ENCODE measurements at regions not wholly inside any gene's neighbourhood (a gene's known extent, or its start where the extent isn't known, plus 50 kb on each side); places are given as distances from the start of the nearest gene placed in this dataset.

GRCh38 chr4:27276307-27277073 lies 415.8 kb downstream of the STIM2 start:
- DNase-seq, result no peak

GRCh38 chr4:27278615-27279375 lies 418.2 kb downstream of the STIM2 start:
- no peak for DNase-seq

GRCh38 chr4:27288496-27288895 lies 427.9 kb downstream of the STIM2 start:
- no peak for DNase-seq

- no peak for DNase-seq
These were observed 429.1 kb downstream of the STIM2 start for GRCh38 chr4:27289704-27290103.

- no peak for DNase-seq
These were observed 433.2 kb downstream of the STIM2 start for GRCh38 chr4:27293831-27294230.

- DNase-seq, result no peak
These were observed 444.1 kb downstream of the STIM2 start for GRCh38 chr4:27304751-27305150.

GRCh38 chr4:27305246-27305645 lies 444.6 kb downstream of the STIM2 start:
- DNase-seq, result no peak

GRCh38 chr4:27308379-27308778 lies 447.7 kb downstream of the STIM2 start:
- DNase-seq, result no peak

GRCh38 chr4:27315625-27316024 lies 455.0 kb downstream of the STIM2 start:
- no peak for DNase-seq

GRCh38 chr4:27316176-27316575 lies 455.5 kb downstream of the STIM2 start:
- no peak for DNase-seq

- DNase-seq, result no peak
These were observed 458.1 kb downstream of the STIM2 start for GRCh38 chr4:27318740-27319139.

- no peak for DNase-seq
These were observed 466.4 kb downstream of the STIM2 start for GRCh38 chr4:27326991-27327390.

- no peak for DNase-seq
These were observed 467.0 kb downstream of the STIM2 start for GRCh38 chr4:27327421-27328181.

- no peak for DNase-seq
These were observed 477.9 kb downstream of the STIM2 start for GRCh38 chr4:27338530-27338929.

- DNase-seq, result no peak
These were observed 482.8 kb downstream of the STIM2 start for GRCh38 chr4:27343411-27343810.

GRCh38 chr4:27350161-27350560 lies 489.5 kb downstream of the STIM2 start:
- no peak for DNase-seq

- no peak for DNase-seq
These were observed 496.6 kb downstream of the STIM2 start for GRCh38 chr4:27357283-27357682.

GRCh38 chr4:27358269-27358668 lies 497.6 kb downstream of the STIM2 start:
- DNase-seq, result no peak

- DNase-seq, result no peak
These were observed 499.5 kb downstream of the STIM2 start for GRCh38 chr4:27360131-27360530.

GRCh38 chr4:27360790-27361267 lies 500.2 kb downstream of the STIM2 start:
- DNase-seq, result no peak

GRCh38 chr4:27364509-27364908 lies 503.9 kb downstream of the STIM2 start:
- no peak for DNase-seq

GRCh38 chr4:27366104-27366823 lies 505.6 kb downstream of the STIM2 start:
- DNase-seq, result no peak

- DNase-seq, result no peak
These were observed 508.1 kb downstream of the STIM2 start for GRCh38 chr4:27368781-27369180.

Data from SIG-M5 (cell line).